ENCODE measurements at regions not wholly inside any gene's neighbourhood (a gene's known extent, or its start where the extent isn't known, plus 50 kb on each side); places are given as distances from the start of the nearest gene placed in this dataset.

DNA sequence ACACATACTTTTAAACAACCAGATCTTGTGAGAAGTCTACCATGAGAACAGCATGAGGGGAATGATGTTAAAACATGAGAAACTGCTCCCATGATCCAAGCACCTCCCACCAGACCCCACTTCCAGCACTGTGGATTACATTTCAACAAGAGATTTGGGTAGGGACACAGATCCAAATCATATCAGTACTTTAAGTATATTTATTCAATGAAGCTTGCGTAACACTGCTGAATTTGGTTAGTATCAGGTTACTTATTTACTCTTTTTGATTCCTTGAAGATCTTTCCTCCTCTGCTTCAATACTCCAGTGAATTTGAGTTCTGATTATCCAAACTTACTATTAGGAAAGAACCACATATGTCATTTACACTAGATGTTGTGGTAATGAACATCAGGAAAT is 418.6 kb downstream of the PIK3C3 start:
- TF ChIP-seq EZH2phosphoT487 (IDR thresholded peaks at IDR 0.05; ENCODE audit: insufficient read depth, low read depth) (no peak), EZH2 (IDR thresholded peaks at IDR 0.05; ENCODE audit: insufficient read depth, poor library complexity, severe bottlenecking) (no peak)
